ENCODE measurements at regions not wholly inside any gene's neighbourhood (a gene's known extent, or its start where the extent isn't known, plus 50 kb on each side); places are given as distances from the start of the nearest gene placed in this dataset.
"Not testable (repeated sequence)": the region's sequence is repeated elsewhere in the genome, so short reads cannot be mapped to it uniquely, and the experiment has no call there.

DNA sequence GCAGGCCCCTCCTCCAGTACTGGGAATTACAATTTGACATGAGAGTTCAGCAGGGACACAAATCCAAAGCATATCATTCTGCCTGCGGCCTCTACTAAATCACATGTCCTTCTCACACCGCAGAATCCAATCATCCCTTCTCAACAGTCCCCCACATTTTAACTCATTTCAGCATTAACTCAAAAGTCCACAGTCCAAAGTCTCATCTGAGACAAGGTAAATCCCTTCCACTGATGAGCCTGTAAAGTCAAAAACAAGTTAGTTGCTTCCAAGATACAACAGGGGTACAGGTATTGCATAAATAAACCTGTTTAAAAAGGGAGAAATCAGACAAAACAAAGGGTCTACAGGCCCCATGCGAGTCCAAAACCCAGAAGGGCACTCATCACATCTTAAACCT, 64.0 kb downstream of the EBNA1BP2 start:
- no peak for DNase-seq

DNA sequence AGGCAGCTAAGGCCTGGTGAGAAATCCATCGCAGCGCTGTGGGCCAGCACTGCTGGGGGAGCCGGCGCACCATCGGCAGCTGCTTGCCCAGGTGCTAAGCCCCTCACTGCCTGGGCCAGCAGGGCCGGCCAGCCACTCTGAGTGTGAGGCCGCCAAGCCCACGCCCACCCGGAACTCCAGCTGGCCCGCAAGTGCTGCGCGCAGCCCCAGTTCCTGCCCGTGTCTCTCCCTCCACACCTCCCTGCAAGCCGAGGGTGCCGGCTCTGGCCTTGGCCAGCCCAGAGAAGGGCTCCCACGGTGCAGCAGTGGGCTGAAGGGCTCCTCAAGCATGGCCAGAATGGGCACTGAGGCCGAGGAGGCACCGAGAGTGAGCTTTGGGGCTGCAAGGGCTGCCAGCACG, 64.4 kb downstream of the EBNA1BP2 start:
- no peak for DNase-seq

DNA sequence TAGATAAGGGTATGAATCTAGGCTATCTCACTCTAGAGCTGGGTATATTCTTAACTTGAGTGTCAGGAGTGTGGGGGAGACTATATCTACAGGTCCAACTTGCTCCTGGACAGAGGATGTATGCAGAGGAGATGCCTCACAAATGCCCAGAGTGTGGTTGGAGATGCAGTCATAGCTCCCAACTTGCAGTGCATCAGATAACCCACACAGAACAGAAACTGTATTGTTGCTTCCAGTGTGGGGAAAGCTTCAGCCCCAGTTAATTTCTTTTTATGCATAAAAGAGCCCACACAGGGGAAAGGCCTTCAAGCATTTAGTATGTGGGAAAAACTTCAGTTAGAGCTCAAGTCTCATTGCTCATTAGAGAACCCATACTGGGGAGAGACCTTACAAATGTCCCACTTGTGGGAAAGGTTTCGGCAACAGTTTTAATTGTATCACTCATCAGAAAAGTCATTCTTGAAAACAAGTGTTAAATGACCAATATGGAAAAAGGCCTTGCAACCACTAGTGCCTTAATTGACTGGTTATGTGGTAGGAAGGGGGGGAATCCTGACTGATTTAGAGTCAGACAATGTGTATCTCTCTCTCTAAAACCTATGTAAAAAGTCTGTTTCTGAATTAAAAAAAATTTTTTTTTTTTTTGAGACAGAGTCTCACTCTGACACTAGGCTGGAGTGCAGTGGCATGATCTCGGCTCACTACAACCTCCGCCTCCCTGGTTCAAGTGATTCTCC, 67.9 kb downstream of the EBNA1BP2 start:
- DNase-seq = no peak

DNA sequence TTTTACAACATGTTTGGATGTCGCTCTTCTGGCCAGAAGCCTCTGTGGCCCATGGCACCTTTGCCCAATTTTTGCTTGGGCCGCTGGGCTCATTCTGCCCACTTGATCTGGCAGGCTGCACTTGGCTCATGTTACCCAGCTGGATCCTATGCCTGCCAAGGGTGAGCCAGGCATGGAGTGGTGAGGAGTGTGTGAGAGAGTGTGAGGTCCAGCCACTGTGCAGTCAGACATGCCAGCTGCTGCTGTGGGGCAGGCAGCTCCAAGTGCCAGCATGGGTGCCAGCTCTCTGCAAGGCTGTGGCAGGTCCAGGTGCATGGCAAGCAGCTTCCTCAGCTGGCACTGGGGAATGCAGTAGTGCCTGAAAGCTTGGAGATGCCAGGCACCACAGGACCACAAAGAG, 71.0 kb downstream of the EBNA1BP2 start:
- no peak for DNase-seq

DNA sequence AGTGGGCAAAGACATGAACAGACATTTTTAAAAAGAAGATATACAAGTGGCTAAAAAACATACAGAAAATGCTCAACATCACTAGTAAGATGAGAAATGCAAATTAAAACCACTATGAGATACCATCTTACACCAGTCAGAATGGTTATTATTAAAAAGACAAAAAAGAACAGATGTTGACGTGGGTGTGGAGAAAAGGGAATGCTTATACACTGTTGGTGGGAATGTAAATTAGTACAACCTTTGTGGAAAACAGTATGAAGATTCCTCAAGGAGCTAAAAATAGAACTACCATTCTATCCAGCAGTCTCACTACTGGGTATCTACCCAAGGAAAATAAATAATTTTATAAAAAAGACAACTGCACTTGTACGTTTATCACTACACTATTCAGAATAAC, 73.9 kb downstream of the EBNA1BP2 start:
- no peak for DNase-seq

DNA sequence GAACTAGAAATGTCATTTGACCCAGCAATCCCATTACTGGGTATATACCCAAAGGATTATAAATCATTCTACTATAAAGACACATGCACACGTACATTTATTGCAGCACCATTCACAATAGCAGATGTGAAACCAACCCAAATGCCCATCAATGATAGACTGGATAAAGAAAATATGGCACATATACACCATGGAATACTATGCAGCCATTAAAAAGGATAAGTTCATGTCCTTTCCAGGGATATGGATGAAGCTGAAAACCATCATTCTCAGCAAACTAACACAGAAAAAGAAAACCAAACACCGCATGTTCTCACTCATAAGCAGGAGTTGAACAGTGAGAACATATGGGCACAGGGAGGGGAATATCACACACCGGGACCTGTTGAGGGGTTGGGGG, 75.6 kb downstream of the EBNA1BP2 start:
- DNase-seq = not testable (repeated sequence)

DNA sequence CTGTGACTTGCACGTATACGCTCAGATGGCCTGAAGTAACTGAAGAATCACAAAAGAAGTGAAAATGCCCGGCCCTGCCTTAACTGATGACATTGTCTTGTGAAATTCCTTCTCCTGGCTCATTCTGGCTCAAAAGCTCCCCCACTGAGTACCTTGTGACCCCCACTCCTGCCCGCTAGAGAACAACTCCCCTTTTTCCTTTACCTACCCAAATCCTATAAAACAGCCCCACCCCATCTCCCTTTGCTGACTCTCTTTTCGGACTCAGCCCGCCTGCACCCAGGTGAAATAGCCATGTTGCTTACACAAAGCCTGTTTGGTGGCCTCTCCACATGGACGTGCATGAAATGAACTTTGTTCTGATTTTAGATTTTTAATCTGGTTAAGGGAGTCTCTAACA, 81.3 kb downstream of the EBNA1BP2 start:
- not testable (repeated sequence) for DNase-seq

DNA sequence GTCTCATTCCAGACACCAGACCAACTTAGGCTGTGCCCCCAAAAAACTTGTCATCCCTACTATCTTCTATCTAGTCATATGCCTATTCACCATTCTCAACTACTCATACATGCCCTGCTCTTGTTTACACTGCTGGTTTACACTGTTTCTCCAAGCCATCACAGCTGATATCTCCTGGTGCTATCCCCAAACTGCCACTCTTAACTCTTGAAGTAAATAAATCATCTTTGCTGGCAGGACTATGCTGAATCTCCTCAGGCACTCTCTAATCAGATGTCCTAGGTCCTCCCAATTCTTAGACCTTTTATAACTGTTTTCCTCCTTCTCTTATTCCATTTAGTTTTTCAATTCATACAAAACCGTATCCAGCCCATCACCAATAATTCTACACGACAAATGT, 81.9 kb downstream of the EBNA1BP2 start:
- DNase-seq = not testable (repeated sequence)

DNA sequence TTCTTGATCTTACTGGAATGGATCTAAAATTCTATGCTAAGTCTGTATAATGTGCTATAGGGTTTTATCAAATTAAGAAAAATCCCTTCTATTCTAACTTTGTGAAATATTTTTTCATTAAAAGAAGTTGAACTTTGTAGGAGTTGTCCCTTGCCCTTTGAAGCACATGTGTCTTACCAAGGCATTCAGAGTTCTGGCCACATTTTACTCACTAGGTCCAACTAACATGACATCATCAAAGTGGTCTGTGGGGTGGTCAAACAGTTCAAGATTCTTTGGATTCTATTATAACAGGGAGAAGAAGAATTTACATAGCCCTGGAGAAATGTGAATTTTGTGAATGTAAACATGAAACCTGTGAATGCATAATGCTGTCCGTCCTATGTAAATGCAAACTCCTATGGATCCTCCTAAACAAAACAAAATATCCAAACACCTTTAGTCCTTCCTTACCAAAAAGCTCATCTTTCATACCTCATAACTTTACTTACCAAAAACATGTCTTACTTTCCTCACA, 88.7 kb downstream of the EBNA1BP2 start:
- no peak for DNase-seq

DNA sequence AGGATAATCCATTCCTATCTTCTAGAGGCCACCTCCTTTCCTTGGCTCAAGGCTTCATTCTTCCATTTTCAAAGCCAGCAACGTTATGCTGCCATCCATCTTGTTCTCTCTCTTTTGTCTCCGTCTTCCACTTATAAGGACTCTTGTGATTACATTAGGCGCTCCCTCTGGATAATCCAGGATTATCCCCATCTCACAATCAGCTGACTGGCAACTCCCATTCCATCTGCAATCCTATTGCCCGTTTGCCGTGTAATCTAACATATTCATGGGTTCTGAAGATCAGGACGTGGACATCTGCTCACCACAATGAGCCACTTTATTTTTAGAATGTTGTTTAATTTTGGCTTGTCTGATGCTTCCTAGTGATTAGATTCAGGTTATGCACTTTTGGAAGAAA, 89.3 kb downstream of the EBNA1BP2 start:
- DNase-seq = no peak

DNA sequence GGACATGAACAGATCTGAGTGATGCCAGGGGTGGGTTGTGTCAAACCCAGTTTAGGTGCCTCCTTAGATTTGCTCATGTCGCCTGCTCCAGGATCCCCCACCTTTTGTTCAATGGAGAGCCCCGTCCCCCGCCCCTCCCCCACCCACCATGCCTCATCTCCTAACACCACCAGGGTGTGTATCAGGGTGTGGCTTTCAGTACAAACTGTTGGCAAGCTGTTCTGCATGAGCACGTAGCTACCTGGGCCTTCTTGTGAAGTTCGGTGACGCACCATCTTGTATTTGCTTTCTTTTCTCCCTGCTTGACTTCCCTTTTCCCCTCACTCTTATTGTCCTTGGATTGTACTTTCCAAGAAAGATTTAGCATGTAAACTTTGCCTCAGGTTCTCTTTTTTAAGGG, 94.8 kb downstream of the EBNA1BP2 start:
- no peak for DNase-seq

DNA sequence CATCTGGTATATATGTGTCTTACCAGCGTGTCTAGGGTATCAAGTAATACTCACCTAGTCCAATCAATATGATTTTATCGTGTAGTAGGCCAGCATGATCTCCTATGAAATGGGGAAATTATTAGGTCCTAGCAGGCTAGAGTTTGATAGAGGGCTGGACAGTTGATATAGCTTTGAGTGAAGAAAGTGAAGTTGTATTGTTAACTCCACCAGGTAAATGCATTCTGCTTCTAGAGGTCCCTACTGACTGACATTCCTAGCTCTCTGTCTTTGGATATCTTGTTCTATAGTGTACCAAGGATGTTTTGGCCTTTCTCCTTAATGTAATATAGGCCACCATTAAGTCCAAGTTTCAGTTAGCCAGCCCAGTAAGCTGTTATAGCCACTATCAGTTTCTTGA, 97.4 kb downstream of the EBNA1BP2 start:
- no peak for DNase-seq

DNA sequence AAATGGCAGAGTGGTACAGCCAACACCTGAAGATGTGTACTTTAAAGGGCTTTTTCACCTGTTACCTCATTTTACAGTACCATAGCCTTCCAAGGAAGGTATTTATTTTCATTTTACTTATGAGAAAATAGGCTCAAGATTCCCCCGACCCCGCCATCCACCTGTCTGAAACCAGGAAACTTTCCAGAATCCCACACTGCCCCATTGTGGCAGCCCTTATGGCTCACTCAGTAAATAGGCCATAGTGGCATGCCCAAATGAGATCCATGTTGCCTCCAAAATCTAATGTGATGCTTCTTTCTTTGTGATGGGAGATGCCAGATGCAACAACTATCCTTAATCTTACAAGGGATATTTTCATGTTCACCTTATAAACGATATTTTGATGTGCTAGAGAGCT, 97.8 kb downstream of the EBNA1BP2 start:
- DNase-seq = no peak

DNA sequence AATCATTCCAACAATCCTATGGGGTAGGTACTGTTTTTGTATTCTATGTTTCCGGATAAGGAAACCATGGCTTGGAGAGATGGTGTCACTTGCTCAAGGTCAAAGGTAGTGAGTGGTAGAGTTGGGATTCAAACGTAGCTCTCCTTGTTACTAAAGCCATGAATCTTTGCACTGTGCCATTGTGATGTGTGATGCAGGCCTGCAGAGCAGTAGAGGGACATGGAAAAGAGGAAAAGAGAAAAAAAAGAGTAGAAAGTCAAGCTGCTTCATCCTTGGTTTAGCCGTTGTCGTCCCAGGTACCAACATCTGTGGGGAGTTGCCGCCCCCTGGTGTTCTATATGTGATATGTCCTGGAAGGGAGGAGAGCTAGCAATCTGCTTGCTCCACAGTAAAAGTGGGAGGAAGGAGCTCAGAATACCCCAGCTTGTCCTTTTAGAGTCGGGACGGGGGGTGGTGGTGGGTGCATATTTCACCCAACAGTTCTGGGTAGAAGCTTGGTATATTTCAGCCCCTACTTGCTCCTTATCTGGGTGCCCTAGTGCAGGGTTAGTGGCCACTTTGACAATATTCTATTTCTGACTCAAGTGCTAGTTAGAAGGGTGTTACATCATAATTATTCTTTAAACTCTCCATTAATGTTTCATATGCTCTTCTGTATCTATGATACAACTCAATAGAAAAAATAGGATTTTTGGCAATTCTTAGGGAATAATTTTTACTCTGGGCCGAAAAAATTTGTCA, 98.4 kb downstream of the EBNA1BP2 start:
- DNase-seq = peak; percentile 77 to 80

DNA sequence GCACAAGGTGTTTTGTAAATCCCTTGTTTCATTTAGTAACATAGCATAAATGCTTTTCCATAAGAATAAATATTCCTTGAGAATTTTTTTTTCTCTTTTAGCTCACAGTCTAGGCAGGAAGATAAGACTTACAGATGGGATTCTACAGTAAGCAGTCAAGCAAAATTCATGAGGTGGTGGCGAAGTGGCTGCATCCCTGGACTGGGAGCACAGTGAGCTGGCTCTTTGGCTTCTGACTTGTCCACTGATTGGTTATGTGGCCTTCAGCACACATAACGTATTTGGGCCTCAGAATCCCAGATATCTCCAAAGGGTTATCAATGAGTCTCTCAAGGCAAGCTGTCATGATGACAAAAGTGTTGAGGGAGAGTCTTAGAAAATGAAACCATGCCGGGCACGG, 99.8 kb downstream of the EBNA1BP2 start:
- DNase-seq = no peak

DNA sequence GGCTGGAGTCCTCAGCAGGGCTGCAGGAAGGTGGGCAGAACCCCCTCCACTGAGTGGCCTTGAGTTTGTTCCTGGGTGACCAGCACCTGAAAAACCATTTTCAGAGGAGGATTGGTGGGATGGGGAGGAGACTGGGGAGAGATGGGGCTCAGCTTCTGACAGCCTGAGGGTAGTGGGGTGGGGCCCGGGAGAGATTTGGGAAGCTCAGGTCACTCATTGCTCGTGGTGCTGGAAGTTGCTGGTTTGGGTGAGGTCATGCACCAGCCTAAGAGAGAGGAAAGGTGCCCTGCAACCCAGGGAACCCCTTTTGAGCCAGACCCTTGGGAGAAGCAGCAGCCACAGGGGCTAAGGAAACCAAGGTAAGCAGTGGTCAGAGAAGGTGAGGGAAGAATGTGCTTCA, 100.8 kb downstream of the EBNA1BP2 start:
- no peak for DNase-seq

DNA sequence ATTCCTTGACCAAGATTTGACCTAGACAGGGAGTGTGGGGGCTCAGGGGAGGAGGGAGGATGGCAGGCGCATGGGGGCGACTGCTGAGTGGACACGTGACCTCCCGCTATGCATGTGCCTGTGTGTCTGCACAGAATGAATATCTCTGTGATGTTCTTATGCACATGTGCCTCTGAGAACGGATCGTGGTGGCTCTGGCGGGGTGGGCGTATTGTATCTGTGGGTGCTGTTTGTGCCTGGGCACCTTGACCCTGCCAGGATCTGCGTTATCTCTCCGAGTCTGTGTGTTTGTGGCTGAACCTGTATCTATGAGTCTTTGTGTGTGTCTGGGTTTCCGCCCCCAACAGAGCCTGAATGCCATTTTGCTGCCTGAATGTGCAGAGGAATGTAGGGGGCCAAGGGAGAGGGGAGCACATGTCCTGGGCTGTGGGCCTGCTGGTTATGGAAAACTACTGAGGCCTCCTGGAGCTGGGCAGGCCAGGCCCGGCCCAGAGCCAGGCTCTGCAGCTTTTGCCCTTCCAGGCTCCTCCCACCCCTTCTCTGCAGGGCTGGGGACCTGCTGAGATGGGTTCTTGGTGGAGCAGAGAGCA, 102.5 kb downstream of the EBNA1BP2 start:
- no peak for DNase-seq

DNA sequence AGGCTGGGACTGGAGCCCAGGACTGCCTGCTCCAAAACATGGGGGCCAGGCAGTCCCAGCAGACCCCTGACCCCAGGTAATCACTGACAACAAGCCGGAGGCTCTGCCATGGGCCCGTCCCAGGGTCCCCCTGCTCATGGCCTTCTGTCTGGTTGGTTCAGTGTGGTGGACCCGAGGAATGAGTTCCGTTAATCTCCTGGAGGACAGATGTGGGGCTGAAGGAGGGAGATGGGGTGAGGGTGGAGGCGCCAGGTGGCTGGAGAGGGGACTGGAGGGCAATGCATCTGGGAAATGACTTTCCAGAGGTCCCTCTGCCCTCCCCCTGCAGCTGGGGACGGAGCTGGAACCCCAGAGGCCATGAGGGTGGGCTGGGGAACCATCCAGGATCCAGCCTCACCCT, 103.2 kb downstream of the EBNA1BP2 start:
- no peak for DNase-seq

DNA sequence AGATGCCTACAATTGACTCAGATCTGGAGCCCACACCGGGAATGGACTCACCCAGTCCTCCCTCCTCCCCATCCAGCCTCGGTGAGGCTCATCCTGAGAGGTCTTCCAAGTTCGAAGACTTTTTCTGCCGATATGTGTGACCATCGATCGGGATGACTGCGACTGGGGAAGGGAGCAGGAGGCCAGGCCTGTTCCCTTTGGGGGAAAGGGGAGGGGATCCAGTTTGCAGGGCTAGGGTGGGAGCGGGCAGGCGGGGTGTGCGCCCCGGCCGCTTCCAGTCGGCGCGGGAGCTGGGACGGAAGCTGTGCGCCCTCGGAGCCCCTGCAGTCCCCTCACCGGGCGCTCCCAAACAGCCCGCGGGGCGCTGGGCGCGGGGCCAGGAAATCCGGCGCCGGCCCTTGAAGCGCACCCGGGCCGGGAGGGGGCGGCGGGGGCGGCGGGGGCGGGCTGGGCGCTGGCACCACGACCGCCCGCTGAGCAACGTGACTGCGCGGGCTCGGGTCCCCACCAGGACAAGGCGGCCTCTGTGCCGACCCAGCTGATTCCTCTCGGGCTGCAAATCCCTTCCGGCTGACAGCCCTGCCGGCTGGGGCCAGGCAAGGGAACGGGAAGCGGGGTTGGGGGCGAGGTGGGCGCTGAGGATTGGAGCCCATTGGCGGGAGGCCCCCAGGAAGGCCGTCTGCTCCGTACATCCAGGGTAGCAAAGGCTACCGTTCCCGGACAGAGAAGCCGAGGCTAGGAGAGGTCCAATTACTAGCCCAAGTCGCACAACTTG, 103.9 kb downstream of the EBNA1BP2 start:
- peak in 1 of 2 donors; percentile 12 for DNase-seq

DNA sequence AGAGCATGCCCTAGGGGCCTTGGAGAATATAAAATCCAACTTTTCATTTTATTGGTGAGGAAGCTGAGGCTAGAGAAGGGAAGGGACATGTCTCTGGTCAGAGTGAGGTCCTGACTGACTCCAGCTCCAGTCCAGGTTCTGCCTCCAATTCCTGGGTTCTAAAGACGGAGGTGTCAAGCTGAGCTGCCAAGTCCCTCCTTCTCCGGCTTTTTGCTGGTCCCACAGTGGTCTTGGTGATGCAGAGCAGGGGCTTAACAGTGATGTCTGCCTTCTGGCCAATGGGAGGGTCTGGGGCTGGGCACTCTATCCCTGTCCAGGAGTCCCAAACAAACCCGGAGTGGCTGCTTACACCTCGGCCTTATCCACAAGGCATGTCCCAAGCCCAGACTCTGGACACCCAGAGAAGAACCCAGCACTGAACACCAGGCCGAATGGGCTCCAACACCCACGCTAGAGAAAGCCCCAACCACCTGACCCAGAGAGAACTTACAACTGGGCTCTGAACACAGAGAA, 104.8 kb downstream of the EBNA1BP2 start:
- DNase-seq = no peak

DNA sequence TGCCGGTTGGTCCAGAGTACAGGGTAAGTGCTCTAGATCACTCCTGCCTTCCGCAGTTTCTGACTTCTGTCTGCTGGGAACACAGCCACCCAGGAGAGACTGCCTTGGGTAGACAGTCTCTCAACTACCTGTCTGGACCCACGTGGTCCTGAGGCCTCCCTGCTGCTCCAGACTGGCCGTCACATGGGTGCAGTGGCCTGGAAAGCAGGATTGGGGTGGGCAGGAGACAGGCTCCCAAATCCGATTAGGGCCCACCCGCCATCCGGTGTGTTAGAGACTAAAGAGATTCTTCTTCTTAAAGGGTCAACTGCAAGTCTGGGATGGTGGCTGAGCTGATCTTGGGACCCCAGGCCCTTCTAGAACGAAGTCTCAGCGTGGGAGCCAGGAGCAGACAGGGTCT, 105.5 kb downstream of the EBNA1BP2 start:
- DNase-seq = no peak

DNA sequence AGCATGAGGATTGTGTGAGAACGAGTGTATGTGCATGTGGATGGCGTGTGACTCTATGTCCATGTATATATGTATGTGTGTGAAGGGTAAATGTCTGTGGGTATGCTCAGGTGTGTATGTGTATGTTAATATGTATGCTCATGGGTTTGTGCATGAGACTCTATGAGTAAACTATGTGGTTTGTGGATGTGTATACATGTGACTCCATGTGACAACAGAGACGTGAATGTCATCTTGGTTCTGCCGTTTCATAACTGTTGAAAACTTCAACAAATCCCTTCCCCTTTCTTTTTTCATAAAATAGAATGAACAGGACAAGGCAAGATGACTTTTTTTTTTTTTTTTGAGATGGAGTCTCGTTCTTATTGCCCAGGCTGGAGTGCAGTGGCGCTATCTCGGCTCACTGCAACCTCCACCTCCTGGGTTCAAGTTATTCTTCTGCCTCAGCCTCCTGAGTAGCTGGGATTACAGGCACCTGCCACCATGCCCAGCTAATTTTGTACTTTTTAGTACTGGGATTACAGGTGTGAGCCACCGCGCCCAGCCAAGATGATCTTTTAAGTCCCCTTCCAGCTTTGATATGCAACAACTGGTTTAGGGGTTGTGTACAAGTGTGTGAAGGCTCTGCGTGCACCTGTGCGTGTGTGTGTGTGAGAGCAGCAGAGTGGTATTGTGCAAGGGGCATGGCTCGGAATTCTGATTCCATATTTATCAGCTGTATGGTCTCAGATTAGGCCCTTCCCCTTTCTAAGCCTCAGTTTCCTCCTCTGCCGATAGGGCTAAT, 106.3 kb downstream of the EBNA1BP2 start:
- DNase-seq = peak; percentile 74 to 78
